ENCODE measurements at regions not wholly inside any gene's neighbourhood (a gene's known extent, or its start where the extent isn't known, plus 50 kb on each side); places are given as distances from the start of the nearest gene placed in this dataset.

DNA sequence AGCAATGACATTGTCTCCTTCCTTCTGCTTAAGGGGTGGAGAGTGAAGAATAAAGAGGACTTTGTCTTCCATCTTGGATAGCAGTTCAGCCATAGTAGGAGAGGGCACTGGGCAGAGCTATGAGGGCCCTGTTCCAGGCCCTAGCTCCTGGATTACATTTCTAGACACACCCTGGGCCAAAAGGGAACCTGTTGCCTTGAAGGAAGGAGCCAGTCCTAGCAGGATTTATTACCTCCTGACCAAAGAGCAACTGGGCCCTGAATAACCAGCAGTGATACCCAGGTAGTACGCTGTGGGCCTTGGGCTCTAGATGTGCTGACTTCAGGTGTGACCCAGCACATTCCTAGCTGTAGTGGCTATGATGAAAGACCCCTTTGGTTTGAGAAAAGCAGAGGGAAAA, 95.8 kb downstream of the RMI1 start:
- dilution Hi-C loops (cut with HindIII; ENCODE audit: low sequenced_read_pairs, unreplicated experiment) (no loop called here), in situ Hi-C loops (cut with MboI; ENCODE audit: low sequenced_read_pairs) (no loop called here), intact Hi-C loops (cut with micrococcal nuclease) (no loop called here)
- no peaks in the 10 kb centered on the region for H3K9me1 ChIP-seq (ENCODE audit: insufficient read depth, low read length)
- H3K9me3 ChIP-seq (ENCODE audit: control insufficient read depth, insufficient read depth, low read length), result no peaks in the 10 kb centered on the region
- H3K9ac ChIP-seq (ENCODE audit: low read depth, low read length), result no peak overlapping the region
- H3K27me3 ChIP-seq (ENCODE audit: control insufficient read depth, insufficient read depth, low read length), result peaks cover 1% of the 10 kb centered on the region; the same call in 1 of the 2 replicates
- ChIA-PET CTCF (no interaction called here), POLR2A (ENCODE audit: unreplicated experiment) (no interaction called here)
- H4K91ac ChIP-seq (ENCODE audit: insufficient read depth, low read depth, low read length), result no peak overlapping the region
- H3K14ac ChIP-seq (replicated peaks; ENCODE audit: low read depth, low read length), result no peak overlapping the region
- no peak overlapping the region for H4K8ac ChIP-seq (ENCODE audit: low read depth in 2 of 2, low read length in 2 of 2)
- H2BK20ac ChIP-seq (ENCODE audit: low read depth, low read length), result no peak overlapping the region
- H4K20me1 ChIP-seq (ENCODE audit: insufficient read depth, low read length), result no peaks in the 10 kb centered on the region
- H3K4me1 ChIP-seq (ENCODE audit: control insufficient read depth, insufficient read depth, low read length), result no peaks in the 10 kb centered on the region
- H2BK5ac ChIP-seq (ENCODE audit: low read depth, low read length, poor library complexity, severe bottlenecking), result no peak overlapping the region
- no peaks in the 10 kb centered on the region for H3K79me1 ChIP-seq (ENCODE audit: low read depth in 1 of 2, low read length in 2 of 2)
- no peak for DNase-seq
- no peak overlapping the region for H3K18ac ChIP-seq (ENCODE audit: low read depth, low read length)
- no CpG with 5 or more reads among the region's 1 CpG for WGBS, 2 experiments (ENCODE audit: extremely low coverage in 2 of 2, insufficient read length in 1 of 2)
- ATAC-seq (ENCODE audit: low read depth), result no peak
- no peaks in the 10 kb centered on the region for H3K36me3 ChIP-seq (ENCODE audit: control insufficient read depth, insufficient read depth, low read length)
- no peak overlapping the region for H4K5ac ChIP-seq (ENCODE audit: low read depth, low read length)
- TF ChIP-seq BHLHE40 (IDR thresholded peaks at IDR 0.05; ENCODE audit: low read depth, low read length) (no peak), MXI1 (IDR thresholded peaks at IDR 0.05; ENCODE audit: borderline replicate concordance, low read depth, low read length) (no peak), CEBPB (IDR thresholded peaks at IDR 0.05; ENCODE audit: low read depth, low read length) (no peak), MAFK (IDR thresholded peaks at IDR 0.05; ENCODE audit: low read depth, low read length) (no peak), FOS (IDR thresholded peaks at IDR 0.05; ENCODE audit: low read depth, low read length) (no peak), SMC3 (IDR thresholded peaks at IDR 0.05; ENCODE audit: low read depth, low read length) (no peak), RCOR1 (IDR thresholded peaks at IDR 0.05; ENCODE audit: insufficient replicate concordance, low read length) (no peak), CHD1 (IDR thresholded peaks at IDR 0.05; ENCODE audit: low read depth, low read length) (no peak), RAD21 (IDR thresholded peaks at IDR 0.05; ENCODE audit: low read length) (no peak), RFX5 (IDR thresholded peaks at IDR 0.05; ENCODE audit: low read depth, low read length) (no peak)
- TF ChIP-seq, protein P1, sequence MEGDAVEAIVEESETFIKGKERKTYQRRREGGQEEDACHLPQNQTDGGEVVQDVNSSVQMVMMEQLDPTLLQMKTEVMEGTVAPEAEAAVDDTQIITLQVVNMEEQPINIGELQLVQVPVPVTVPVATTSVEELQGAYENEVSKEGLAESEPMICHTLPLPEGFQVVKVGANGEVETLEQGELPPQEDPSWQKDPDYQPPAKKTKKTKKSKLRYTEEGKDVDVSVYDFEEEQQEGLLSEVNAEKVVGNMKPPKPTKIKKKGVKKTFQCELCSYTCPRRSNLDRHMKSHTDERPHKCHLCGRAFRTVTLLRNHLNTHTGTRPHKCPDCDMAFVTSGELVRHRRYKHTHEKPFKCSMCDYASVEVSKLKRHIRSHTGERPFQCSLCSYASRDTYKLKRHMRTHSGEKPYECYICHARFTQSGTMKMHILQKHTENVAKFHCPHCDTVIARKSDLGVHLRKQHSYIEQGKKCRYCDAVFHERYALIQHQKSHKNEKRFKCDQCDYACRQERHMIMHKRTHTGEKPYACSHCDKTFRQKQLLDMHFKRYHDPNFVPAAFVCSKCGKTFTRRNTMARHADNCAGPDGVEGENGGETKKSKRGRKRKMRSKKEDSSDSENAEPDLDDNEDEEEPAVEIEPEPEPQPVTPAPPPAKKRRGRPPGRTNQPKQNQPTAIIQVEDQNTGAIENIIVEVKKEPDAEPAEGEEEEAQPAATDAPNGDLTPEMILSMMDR (conservative IDR thresholded peaks at IDR 0.05; ENCODE audit: low read depth, low read length), result no peak
- TF ChIP-seq, protein P2, sequence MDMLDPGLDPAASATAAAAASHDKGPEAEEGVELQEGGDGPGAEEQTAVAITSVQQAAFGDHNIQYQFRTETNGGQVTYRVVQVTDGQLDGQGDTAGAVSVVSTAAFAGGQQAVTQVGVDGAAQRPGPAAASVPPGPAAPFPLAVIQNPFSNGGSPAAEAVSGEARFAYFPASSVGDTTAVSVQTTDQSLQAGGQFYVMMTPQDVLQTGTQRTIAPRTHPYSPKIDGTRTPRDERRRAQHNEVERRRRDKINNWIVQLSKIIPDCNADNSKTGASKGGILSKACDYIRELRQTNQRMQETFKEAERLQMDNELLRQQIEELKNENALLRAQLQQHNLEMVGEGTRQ (IDR thresholded peaks at IDR 0.05; ENCODE audit: low read depth, low read length), result no peak
- no peak overlapping the region for H2AK9ac ChIP-seq (replicated peaks; ENCODE audit: low read depth, low read length, poor library complexity)
- H3K4me2 ChIP-seq (ENCODE audit: low read depth, low read length), result no peak overlapping the region
- no peak overlapping the region for H3K27ac ChIP-seq (ENCODE audit: insufficient read depth, low read length)
- no peak overlapping the region for H2BK15ac ChIP-seq (ENCODE audit: low read depth, low read length)
- H3K4me3 ChIP-seq (ENCODE audit: insufficient read depth, low read depth, low read length), result no peak overlapping the region
- no peak overlapping the region for H3K23ac ChIP-seq (ENCODE audit: low read depth, low read length)
- H2AFZ ChIP-seq (replicated peaks; ENCODE audit: low read length, poor library complexity), result no peak overlapping the region
- no TSS peak for BruUV-seq (replicated peaks)
- no peak overlapping the region for H2AK5ac ChIP-seq (ENCODE audit: low read depth, low read length)
- no peak overlapping the region for H2BK120ac ChIP-seq (ENCODE audit: low read depth, low read length)
- no peak overlapping the region for H3K56ac ChIP-seq (ENCODE audit: extremely low read depth, insufficient read depth, low read length)
- no peak overlapping the region for H3K4ac ChIP-seq (ENCODE audit: low read depth, low read length)
